Kidney tubule cell (primary cell): ENCODE measurements at regions not wholly inside any gene's neighbourhood (a gene's known extent, or its start where the extent isn't known, plus 50 kb on each side); places are given as distances from the start of the nearest gene placed in this dataset.

Experiments
- DNase-seq: peaks from one replicate; pipeline ENCODE4 v3.0.0-alpha.2; 2018; ENCODE audit warnings: low spot score

- DNase-seq: no peak
These were observed 173.6 kb upstream of the CNR1 start for GRCh38 chr6:88339761-88340160.

- no peak for DNase-seq
These were observed 155.2 kb upstream of the CNR1 start for GRCh38 chr6:88321306-88321705.

- no peak for DNase-seq
These were observed 145.4 kb upstream of the CNR1 start for GRCh38 chr6:88311561-88311960.

- DNase-seq: peak; percentile 44
These were observed 138.4 kb upstream of the CNR1 start for GRCh38 chr6:88304520-88304919.

GRCh38 chr6:88302769-88303225 is 136.7 kb upstream of the CNR1 start:
- peak; percentile 44 for DNase-seq

- no peak for DNase-seq
These were observed 136.0 kb upstream of the CNR1 start for GRCh38 chr6:88301888-88302768.

- no peak for DNase-seq
These were observed 135.1 kb upstream of the CNR1 start for GRCh38 chr6:88301256-88301655.

GRCh38 chr6:88298066-88298845 is 132.1 kb upstream of the CNR1 start:
- no peak for DNase-seq

GRCh38 chr6:88296694-88297093 is 130.5 kb upstream of the CNR1 start:
- no peak for DNase-seq

GRCh38 chr6:88295663-88296062 is 129.5 kb upstream of the CNR1 start:
- DNase-seq: no peak

- no peak for DNase-seq
These were observed 128.6 kb upstream of the CNR1 start for GRCh38 chr6:88294702-88295101.

- no peak for DNase-seq
These were observed 124.3 kb upstream of the CNR1 start for GRCh38 chr6:88290411-88290810.

- DNase-seq: no peak
These were observed 121.5 kb upstream of the CNR1 start for GRCh38 chr6:88287696-88288095.

- no peak for DNase-seq
These were observed 110.2 kb upstream of the CNR1 start for GRCh38 chr6:88276331-88276730.

- DNase-seq: no peak
These were observed 102.4 kb upstream of the CNR1 start for GRCh38 chr6:88268508-88268907.

- DNase-seq: no peak
These were observed 100.0 kb upstream of the CNR1 start for GRCh38 chr6:88266126-88266525.

GRCh38 chr6:88263591-88263990 is 97.4 kb upstream of the CNR1 start:
- DNase-seq: no peak

- no peak for DNase-seq
These were observed 96.2 kb upstream of the CNR1 start for GRCh38 chr6:88262332-88262731.

GRCh38 chr6:88251301-88251700 is 85.2 kb upstream of the CNR1 start:
- no peak for DNase-seq

GRCh38 chr6:88248709-88249321 is 82.7 kb upstream of the CNR1 start:
- no peak for DNase-seq

GRCh38 chr6:88246654-88247053 is 80.5 kb upstream of the CNR1 start:
- DNase-seq: no peak

- DNase-seq: no peak
These were observed 78.6 kb upstream of the CNR1 start for GRCh38 chr6:88244721-88245120.

GRCh38 chr6:88238901-88239300 is 72.8 kb upstream of the CNR1 start:
- DNase-seq: no peak
